H7 (cell line): ENCODE measurements at regions not wholly inside any gene's neighbourhood (a gene's known extent, or its start where the extent isn't known, plus 50 kb on each side); places are given as distances from the start of the nearest gene placed in this dataset.

Source experiments
- DNase-seq: peaks from one replicate; pipeline ENCODE4 v3.0.0; 2012
- H3K27me3 ChIP-seq: 2 replicates; pipeline ENCODE4 v1.6.0; 2011; ENCODE audit warnings: mild to moderate bottlenecking, low read length; ENCODE audit not compliant: control insufficient read depth, insufficient read depth
- H3K36me3 ChIP-seq: replicated peaks from 2 replicates; pipeline ENCODE4 v1.5.1; 2011; ENCODE audit warnings: low read length; ENCODE audit not compliant: control insufficient read depth, insufficient read depth
- H3K4me3 ChIP-seq: 2 replicates; pipeline ENCODE4 v1.5.1; 2011; ENCODE audit warnings: low read depth, mild to moderate bottlenecking, control low read depth, low read length, moderate library complexity; ENCODE audit not compliant: insufficient read depth

GRCh38 chr2:156647377-156648010, 211.3 kb downstream of the GPD2 start:
- Histone ChIP-seq H3K27me3 (no peaks in the 10 kb centered on the region), H3K4me3 (no peak overlapping the region), H3K36me3 (no peaks in the 10 kb centered on the region)
- no peak for DNase-seq

- no peaks in the 10 kb centered on the region for H3K27me3 ChIP-seq
- H3K36me3 ChIP-seq = no peaks in the 10 kb centered on the region
- no peak for DNase-seq
- no peak overlapping the region for H3K4me3 ChIP-seq
Measured at GRCh38 chr2:156648522-156648921, 212.3 kb downstream of the GPD2 start.

DNA sequence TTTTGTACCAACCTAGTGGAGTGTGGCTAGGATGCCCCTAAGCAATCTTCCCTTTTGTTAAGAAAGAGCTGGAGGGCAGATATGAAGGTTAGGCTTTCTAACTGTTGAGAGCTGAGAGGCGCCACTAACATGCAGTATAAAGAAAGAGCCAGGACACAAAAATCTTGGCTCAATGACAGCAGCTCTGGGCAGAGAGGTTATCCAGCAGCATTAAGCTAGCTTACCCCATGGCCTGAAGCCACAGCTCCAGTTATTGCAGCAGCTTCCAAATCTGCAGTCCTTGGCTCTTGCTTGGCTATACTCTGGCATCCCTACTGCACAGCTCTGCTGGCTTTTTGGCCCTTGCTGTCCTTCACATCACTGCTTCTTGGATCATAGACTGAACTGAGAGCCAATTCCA, 213.4 kb downstream of the GPD2 start:
- no peak for DNase-seq
- H3K27me3 ChIP-seq = no peaks in the 10 kb centered on the region
- H3K36me3 ChIP-seq = no peaks in the 10 kb centered on the region
- H3K4me3 ChIP-seq = no peak overlapping the region

DNA sequence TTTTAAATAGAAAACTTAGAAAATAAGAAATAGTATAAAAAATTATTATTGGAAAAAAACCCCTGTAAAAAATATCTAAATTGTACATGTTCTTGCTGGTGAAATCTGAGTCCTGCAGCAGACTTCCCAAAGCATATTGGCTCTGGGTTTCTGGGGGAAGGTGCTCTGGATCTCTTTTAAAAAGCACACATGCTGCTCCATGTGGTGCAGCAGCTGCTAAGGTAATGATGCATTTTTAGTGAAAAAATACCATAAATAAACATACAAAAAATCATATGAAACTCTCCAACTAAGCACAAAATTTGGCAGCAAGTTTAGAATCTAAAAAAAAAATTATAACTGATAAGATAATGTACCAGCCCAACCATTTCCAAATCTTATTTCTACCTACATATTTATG, 216.5 kb downstream of the GPD2 start:
- no peak for DNase-seq
- Histone ChIP-seq H3K27me3 (no peaks in the 10 kb centered on the region), H3K36me3 (no peaks in the 10 kb centered on the region), H3K4me3 (no peak overlapping the region)

GRCh38 chr2:156653675-156654074, 217.5 kb downstream of the GPD2 start:
- Histone ChIP-seq H3K27me3 (no peaks in the 10 kb centered on the region), H3K36me3 (no peaks in the 10 kb centered on the region), H3K4me3 (no peak overlapping the region)
- DNase-seq = no peak

DNA sequence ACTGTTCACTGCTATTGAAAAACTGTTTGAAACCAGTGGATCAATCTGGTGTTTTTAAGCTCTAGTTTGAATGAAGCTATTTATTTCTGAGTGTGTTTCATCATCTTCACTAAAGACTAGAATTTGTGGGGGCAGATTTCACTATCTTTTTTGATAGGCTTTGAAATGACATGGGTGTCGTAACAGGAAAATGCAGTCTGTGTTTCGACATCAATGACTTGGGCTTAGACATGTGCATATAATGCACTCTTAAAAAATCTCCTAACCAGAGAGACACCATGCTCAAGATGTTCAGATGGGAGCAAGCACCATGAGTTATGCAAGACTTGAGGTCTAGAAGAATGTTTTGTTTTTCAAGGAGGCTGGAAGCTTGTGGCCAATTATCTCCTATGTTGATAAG, 221.6 kb downstream of the GPD2 start:
- H3K27me3 ChIP-seq = no peaks in the 10 kb centered on the region
- H3K4me3 ChIP-seq = no peak overlapping the region
- no peaks in the 10 kb centered on the region for H3K36me3 ChIP-seq
- no peak for DNase-seq

- Histone ChIP-seq H3K27me3 (no peaks in the 10 kb centered on the region), H3K36me3 (no peaks in the 10 kb centered on the region), H3K4me3 (no peak overlapping the region)
- DNase-seq = no peak
Measured at GRCh38 chr2:156659694-156660093, 223.5 kb downstream of the GPD2 start.

DNA sequence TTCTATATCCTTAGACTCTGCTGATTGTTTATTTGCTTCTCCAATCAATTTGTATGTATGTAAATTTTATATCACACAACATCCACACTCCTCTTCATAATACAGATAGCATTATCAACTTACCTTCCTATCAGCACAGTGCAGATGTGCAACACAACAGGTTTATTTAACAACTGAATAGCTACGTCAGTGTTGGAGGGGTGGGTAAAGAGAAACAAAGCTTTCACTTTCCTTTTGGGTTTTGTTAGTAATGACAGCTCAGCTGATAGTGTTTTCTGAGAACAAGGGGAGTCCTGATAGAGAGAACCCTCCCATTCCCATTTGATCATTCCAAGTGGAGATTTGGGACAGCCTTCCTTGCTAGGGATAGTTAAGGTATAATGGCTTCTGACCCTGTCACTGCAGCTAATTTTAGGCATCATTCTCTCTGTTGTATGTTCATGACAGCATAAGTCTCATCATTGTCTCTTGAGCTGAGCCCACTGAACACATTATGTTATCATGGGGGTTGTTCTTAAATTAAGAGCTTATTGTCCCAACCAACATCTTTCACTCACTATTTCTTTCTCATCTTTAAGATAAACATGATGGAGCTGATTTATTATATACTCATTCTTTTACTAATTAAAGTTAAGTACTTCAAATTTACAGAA, 227.7 kb downstream of the GPD2 start:
- no peaks in the 10 kb centered on the region for H3K36me3 ChIP-seq
- H3K4me3 ChIP-seq = no peak overlapping the region
- no peaks in the 10 kb centered on the region for H3K27me3 ChIP-seq
- peak; percentile 20 for DNase-seq

DNA sequence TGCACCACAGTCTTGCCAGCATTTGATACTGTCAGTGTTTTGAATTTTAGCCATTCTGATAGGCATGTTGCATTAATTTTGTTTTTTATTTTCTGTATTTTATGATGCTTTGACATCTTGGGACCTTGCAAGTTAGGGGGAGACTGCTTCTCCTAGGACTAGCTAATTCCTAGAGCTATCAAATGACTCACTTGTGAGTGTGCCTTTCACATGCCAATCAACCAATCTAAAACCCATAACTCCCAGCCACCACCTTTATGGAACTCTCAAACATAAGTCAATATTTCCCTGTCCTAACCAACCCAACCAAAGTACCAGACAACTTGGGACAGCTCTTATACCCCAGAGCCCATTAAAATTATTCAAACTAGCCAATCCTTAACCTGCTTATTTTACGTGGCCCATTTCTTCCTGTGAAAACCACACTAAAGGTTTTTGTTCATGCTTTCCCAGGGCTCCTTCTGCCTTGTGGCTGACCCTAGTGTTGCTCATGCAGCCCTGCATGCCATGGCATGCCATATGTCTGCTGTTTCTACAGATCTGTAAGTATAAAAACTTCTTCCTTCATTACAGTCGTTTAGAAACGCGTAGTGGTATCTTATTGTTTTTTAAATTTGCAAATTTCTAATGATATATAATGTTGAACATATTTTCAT, 230.1 kb downstream of the GPD2 start:
- no peak for DNase-seq
- Histone ChIP-seq H3K36me3 (no peaks in the 10 kb centered on the region), H3K4me3 (no peak overlapping the region), H3K27me3 (no peaks in the 10 kb centered on the region)

GRCh38 chr2:156670104-156670503, 233.9 kb downstream of the GPD2 start:
- Histone ChIP-seq H3K4me3 (no peak overlapping the region), H3K27me3 (no peaks in the 10 kb centered on the region), H3K36me3 (no peaks in the 10 kb centered on the region)
- DNase-seq = no peak

DNA sequence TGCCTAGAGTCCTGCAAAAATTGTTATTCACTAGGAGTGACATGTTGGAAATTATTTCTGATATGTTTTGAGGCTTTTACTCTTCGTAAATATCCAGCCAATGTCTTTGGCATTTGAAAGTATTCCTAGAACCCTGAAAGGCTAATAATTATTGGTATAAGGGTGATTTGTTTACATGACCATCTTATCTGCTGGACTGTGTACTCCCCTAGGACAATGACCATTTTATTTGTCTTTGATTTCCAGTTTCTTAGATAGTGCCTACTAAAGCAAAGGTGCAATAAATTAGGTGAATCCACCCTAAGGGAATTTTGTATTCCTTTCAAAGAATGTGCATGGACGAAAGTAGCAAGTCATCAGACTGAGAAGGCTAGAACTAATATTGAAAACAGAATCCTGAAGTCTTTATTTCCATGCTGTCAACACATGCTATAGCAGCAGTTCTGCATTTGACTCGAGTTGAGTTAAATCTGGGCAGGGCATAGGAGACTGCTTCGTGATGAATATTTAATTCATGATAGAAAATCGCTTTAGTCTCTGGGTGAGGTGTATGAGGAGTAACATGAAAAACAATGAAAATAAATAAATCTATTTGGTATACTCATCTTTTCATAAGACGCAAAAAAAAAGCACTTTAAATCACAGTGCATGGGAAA, 235.7 kb downstream of the GPD2 start:
- no peaks in the 10 kb centered on the region for H3K36me3 ChIP-seq
- DNase-seq = no peak
- no peaks in the 10 kb centered on the region for H3K27me3 ChIP-seq
- H3K4me3 ChIP-seq = no peak overlapping the region

DNA sequence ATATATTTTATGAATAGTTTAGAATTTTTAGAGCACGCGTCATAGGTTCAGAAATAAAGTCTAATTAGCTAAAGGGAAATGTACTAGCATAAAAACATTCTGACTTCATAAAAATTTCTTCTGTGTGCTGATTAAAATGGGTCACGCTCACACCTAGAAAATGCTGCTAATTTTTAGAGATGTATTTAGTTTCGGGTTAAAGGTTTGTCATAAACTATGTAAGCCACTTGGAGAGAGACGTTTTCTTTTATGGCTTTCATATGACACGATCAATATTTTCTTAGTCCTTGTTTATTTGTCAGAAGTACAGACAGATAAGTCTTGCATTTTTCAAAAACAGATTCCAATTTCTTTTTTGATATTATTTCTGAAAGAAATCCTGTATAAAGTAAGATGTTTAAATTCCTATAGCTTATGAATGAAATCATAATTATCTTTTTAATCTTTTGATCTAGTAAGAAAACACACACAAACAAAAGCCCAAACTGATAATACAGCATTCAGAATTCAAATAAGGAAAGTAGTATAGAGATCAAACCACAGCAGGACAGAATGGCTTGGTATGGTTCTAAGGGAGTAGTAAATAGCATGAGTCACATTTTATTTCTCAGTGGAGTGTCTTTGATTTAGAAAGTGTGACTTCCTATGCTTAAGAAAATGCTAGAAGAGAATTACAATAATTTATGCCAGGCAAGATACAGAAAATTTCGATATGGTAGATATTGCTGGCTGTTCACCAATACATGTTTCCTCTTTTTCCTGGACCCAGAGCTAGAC, 236.6 kb downstream of the GPD2 start:
- no peak for DNase-seq
- H3K36me3 ChIP-seq = no peaks in the 10 kb centered on the region
- no peaks in the 10 kb centered on the region for H3K27me3 ChIP-seq
- no peak overlapping the region for H3K4me3 ChIP-seq

- H3K4me3 ChIP-seq = no peak overlapping the region
- no peaks in the 10 kb centered on the region for H3K27me3 ChIP-seq
- H3K36me3 ChIP-seq = no peaks in the 10 kb centered on the region
- DNase-seq = no peak
Measured at GRCh38 chr2:156673333-156673615, 237.1 kb downstream of the GPD2 start.

GRCh38 chr2:156673981-156674380, 237.8 kb downstream of the GPD2 start:
- DNase-seq = no peak

More at GRCh38 chr2:156673981-156674380, 237.8 kb downstream of the GPD2 start:
- H3K36me3 ChIP-seq = no peaks in the 10 kb centered on the region
- no peaks in the 10 kb centered on the region for H3K27me3 ChIP-seq
- no peak overlapping the region for H3K4me3 ChIP-seq
